ENCODE measurements at regions not wholly inside any gene's neighbourhood (a gene's known extent, or its start where the extent isn't known, plus 50 kb on each side); places are given as distances from the start of the nearest gene placed in this dataset.

GRCh38 chr22:48804811-48805301 lies 1022.8 kb downstream of the BRD1 start:
- no peak for ATAC-seq
- H3K9me3 ChIP-seq, result no peaks in the 10 kb centered on the region
- intact Hi-C loops (cut with DNase I), result no loop called here

GRCh38 chr22:48803948-48804810 lies 1023.5 kb downstream of the BRD1 start:
- H3K27me3 ChIP-seq, result peaks cover 0 to 41% of the 10 kb centered on the region in 2 donors
- H3K27ac ChIP-seq, result no peak overlapping the region
- TF ChIP-seq, protein P1, sequence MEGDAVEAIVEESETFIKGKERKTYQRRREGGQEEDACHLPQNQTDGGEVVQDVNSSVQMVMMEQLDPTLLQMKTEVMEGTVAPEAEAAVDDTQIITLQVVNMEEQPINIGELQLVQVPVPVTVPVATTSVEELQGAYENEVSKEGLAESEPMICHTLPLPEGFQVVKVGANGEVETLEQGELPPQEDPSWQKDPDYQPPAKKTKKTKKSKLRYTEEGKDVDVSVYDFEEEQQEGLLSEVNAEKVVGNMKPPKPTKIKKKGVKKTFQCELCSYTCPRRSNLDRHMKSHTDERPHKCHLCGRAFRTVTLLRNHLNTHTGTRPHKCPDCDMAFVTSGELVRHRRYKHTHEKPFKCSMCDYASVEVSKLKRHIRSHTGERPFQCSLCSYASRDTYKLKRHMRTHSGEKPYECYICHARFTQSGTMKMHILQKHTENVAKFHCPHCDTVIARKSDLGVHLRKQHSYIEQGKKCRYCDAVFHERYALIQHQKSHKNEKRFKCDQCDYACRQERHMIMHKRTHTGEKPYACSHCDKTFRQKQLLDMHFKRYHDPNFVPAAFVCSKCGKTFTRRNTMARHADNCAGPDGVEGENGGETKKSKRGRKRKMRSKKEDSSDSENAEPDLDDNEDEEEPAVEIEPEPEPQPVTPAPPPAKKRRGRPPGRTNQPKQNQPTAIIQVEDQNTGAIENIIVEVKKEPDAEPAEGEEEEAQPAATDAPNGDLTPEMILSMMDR (IDR thresholded peaks at IDR 0.05), result no peak
- H3K4me1 ChIP-seq, result no peaks in the 10 kb centered on the region
- H3K36me3 ChIP-seq, result no peaks in the 10 kb centered on the region
- intact Hi-C loops (cut with DNase I), result no loop called here
- DNase-seq (peak in 1 of 4 donors; percentile 45), ATAC-seq (no peak)
- H3K9me3 ChIP-seq, result no peaks in the 10 kb centered on the region
- no peak overlapping the region for H3K4me3 ChIP-seq

More at GRCh38 chr22:48804811-48805301, 1022.8 kb downstream of the BRD1 start:
- H3K27me3 ChIP-seq, result peaks cover 0 to 41% of the 10 kb centered on the region in 2 donors
- no peaks in the 10 kb centered on the region for H3K4me1 ChIP-seq
- no peaks in the 10 kb centered on the region for H3K36me3 ChIP-seq
- no peak overlapping the region for H3K4me3 ChIP-seq
- peak in 1 of 4 donors; percentile 64 for DNase-seq
- H3K27ac ChIP-seq, result no peak overlapping the region
- TF ChIP-seq, protein P1 (IDR thresholded peaks at IDR 0.05), result no peak

- DNase-seq (peak in 1 of 4 donors; percentile 74), ATAC-seq (no peak)
- TF ChIP-seq, protein P1 (IDR thresholded peaks at IDR 0.05), result no peak
- Histone ChIP-seq H3K4me3 (no peak overlapping the region), H3K4me1 (no peaks in the 10 kb centered on the region), H3K36me3 (no peaks in the 10 kb centered on the region), H3K9me3 (no peaks in the 10 kb centered on the region), H3K27ac (no peak overlapping the region), H3K27me3 (peaks cover 0 to 41% of the 10 kb centered on the region in 2 donors)
- intact Hi-C loops (cut with DNase I), result no loop called here
Measured at GRCh38 chr22:48803171-48803947, 1024.3 kb downstream of the BRD1 start.

- Histone ChIP-seq H3K4me1 (no peaks in the 10 kb centered on the region), H3K27ac (no peak overlapping the region), H3K9me3 (no peaks in the 10 kb centered on the region), H3K36me3 (no peaks in the 10 kb centered on the region), H3K4me3 (no peak overlapping the region), H3K27me3 (peaks cover 0 to 41% of the 10 kb centered on the region in 2 donors)
- TF ChIP-seq, protein P1 (IDR thresholded peaks at IDR 0.05), result no peak
- DNase-seq (no peak), ATAC-seq (no peak)
- intact Hi-C loops (cut with DNase I), result no loop called here
Measured at GRCh38 chr22:48802576-48802975, 1025.1 kb downstream of the BRD1 start.

All from left lung (tissue), 4 donors.